ENCODE measurements at regions not wholly inside any gene's neighbourhood (a gene's known extent, or its start where the extent isn't known, plus 50 kb on each side); places are given as distances from the start of the nearest gene placed in this dataset.
"Not testable (repeated sequence)": the region's sequence is repeated elsewhere in the genome, so short reads cannot be mapped to it uniquely, and the experiment has no call there.

- no peak for DNase-seq (ENCODE audit: low read depth)
- H3K4me3 ChIP-seq (replicated peaks; ENCODE audit: low read depth, low read length): no peak overlapping the region
- TF ChIP-seq CTCF (IDR thresholded peaks at IDR 0.05; ENCODE audit: low read length, missing control alignments): no peak
These were observed 396.2 kb upstream of the NAALADL2 start for GRCh38 chr3:174462916-174463315.

GRCh38 chr3:174465177-174465576 is 394.0 kb upstream of the NAALADL2 start:
- no peak for TF ChIP-seq CTCF (IDR thresholded peaks at IDR 0.05; ENCODE audit: low read length, missing control alignments)
- no peak for DNase-seq (ENCODE audit: low read depth)
- no peak overlapping the region for H3K4me3 ChIP-seq (replicated peaks; ENCODE audit: low read depth, low read length)

- no peak overlapping the region for H3K4me3 ChIP-seq (replicated peaks; ENCODE audit: low read depth, low read length)
- no peak for DNase-seq (ENCODE audit: low read depth)
- no peak for TF ChIP-seq CTCF (IDR thresholded peaks at IDR 0.05; ENCODE audit: low read length, missing control alignments)
These were observed 392.6 kb upstream of the NAALADL2 start for GRCh38 chr3:174466471-174467054.

- H3K4me3 ChIP-seq (replicated peaks; ENCODE audit: low read depth, low read length): no peak overlapping the region
- TF ChIP-seq CTCF (IDR thresholded peaks at IDR 0.05; ENCODE audit: low read length, missing control alignments): no peak
- no peak for DNase-seq (ENCODE audit: low read depth)
These were observed 381.6 kb upstream of the NAALADL2 start for GRCh38 chr3:174477491-174477890.

- no peak for TF ChIP-seq CTCF (IDR thresholded peaks at IDR 0.05; ENCODE audit: low read length, missing control alignments)
- no peak overlapping the region for H3K4me3 ChIP-seq (replicated peaks; ENCODE audit: low read depth, low read length)
- DNase-seq (ENCODE audit: low read depth): no peak
These were observed 378.4 kb upstream of the NAALADL2 start for GRCh38 chr3:174480767-174481166.

- H3K4me3 ChIP-seq (replicated peaks; ENCODE audit: low read depth, low read length): no peak overlapping the region
- TF ChIP-seq CTCF (IDR thresholded peaks at IDR 0.05; ENCODE audit: low read length, missing control alignments): no peak
- no peak for DNase-seq (ENCODE audit: low read depth)
These were observed 376.6 kb upstream of the NAALADL2 start for GRCh38 chr3:174482541-174482940.

GRCh38 chr3:174483254-174483653 is 375.9 kb upstream of the NAALADL2 start:
- DNase-seq (ENCODE audit: low read depth): no peak
- TF ChIP-seq CTCF (IDR thresholded peaks at IDR 0.05; ENCODE audit: low read length, missing control alignments): no peak

GRCh38 chr3:174483856-174484255 is 375.3 kb upstream of the NAALADL2 start:
- DNase-seq (ENCODE audit: low read depth); H3K4me3 ChIP-seq (replicated peaks; ENCODE audit: low read depth, low read length): not testable (repeated sequence)

More at GRCh38 chr3:174483254-174483653, 375.9 kb upstream of the NAALADL2 start:
- no peak overlapping the region for H3K4me3 ChIP-seq (replicated peaks; ENCODE audit: low read depth, low read length)
